Endothelial cell of umbilical vein (primary cell): ENCODE measurements at regions not wholly inside any gene's neighbourhood (a gene's known extent, or its start where the extent isn't known, plus 50 kb on each side); places are given as distances from the start of the nearest gene placed in this dataset.

Experiments used
- BruUV-seq: library from RNA; stranded (reverse); fragments of 400-500 nt; replicated peaks from 2 replicates; lab custom pipeline; 2021; lab: Mats Ljungman, UMichigan
- CTCF ChIA-PET: fragments of 300-600, 350-600 bp; sonication (Branson Sonifier 250); formaldehyde crosslinking; loops from one replicate; lab custom pipeline; 2021; ENCODE audit warnings: antibody characterized with exemption, inconsistent platforms; lab: Charles Lee
- POLR2A ChIA-PET: fragments of 300-600, 350-600 bp; sonication (Branson Sonifier 250); formaldehyde crosslinking; loops from one replicate; lab custom pipeline; 2021; ENCODE audit warnings: antibody characterized with exemption, inconsistent platforms; lab: Charles Lee
- DNase-seq: peaks from one replicate; pipeline ENCODE4 v3.0.0-alpha.2; 2011; ENCODE audit warnings: low read depth, low spot score
- FAIRE-seq: peaks from 2 replicates; lab custom pipeline; 2011; peaks lifted over from hg19 to GRCh38; lab: Jason Lieb, UNC
- H2AFZ ChIP-seq: 2 replicates; pipeline ENCODE4 v1.6.0; 2012; ENCODE audit warnings: low read depth, low read length, control low read depth, inconsistent platforms
- H3K27ac ChIP-seq: 2 replicates; pipeline ENCODE4 v1.5.1; 2011; ENCODE audit warnings: low read depth, mild to moderate bottlenecking, control low read depth, low read length, moderate library complexity; ENCODE audit not compliant: insufficient read depth
- H3K27me3 ChIP-seq, 2 experiments: 2 replicates each; pipeline versions ENCODE4 v1.6.0 to v1.6.1; 2011; ENCODE audit warnings: low read length in 2 of 2, mixed read lengths in 1 of 2; ENCODE audit not compliant: control insufficient read depth in 2 of 2, insufficient read depth in 2 of 2
- H3K36me3 ChIP-seq, 2 experiments: 2 replicates in 1 of 2; 3 replicates in 1 of 2; pipeline ENCODE4 v1.5.1; 2011; ENCODE audit warnings: low read length in 2 of 2, mild to moderate bottlenecking in 1 of 2, moderate library complexity in 1 of 2; ENCODE audit not compliant: control insufficient read depth in 2 of 2, insufficient read depth in 2 of 2; ENCODE audit errors: extremely low read depth in 1 of 2
- H3K4me1 ChIP-seq: 3 replicates; pipeline ENCODE4 v1.5.1; 2011; ENCODE audit warnings: mild to moderate bottlenecking, low read length; ENCODE audit not compliant: control insufficient read depth, insufficient read depth; ENCODE audit errors: extremely low read depth
- H3K4me2 ChIP-seq: 2 replicates; pipeline ENCODE4 v1.6.1; 2011; ENCODE audit warnings: low read length, control low read depth, mixed read lengths; ENCODE audit not compliant: insufficient read depth
- H3K4me3 ChIP-seq, 3 experiments: fragments of 200-600 bp in 1 of 3; sonication (generic), shearing (Covaris generic) in 1 of 3; replicated peaks in 1 of 3; 2 replicates each; pipeline ENCODE4 v1.5.1; 2011 to 2016; ENCODE audit warnings: control low read depth in 3 of 3, low read length in 3 of 3, mild to moderate bottlenecking in 2 of 3, inconsistent platforms in 1 of 3, low read depth in 1 of 3, moderate library complexity in 1 of 3; ENCODE audit not compliant: insufficient read depth in 1 of 3
- H3K79me2 ChIP-seq: 2 replicates; pipeline ENCODE4 v1.6.0; 2012; ENCODE audit warnings: low read length, inconsistent platforms; ENCODE audit not compliant: control insufficient read depth, insufficient read depth
- H3K9ac ChIP-seq: replicated peaks from 2 replicates; pipeline ENCODE3; 2011; ENCODE audit warnings: low read length, control low read depth; ENCODE audit not compliant: insufficient read depth; ENCODE audit errors: extremely low read depth
- H3K9me1 ChIP-seq: replicated peaks from 3 replicates; pipeline ENCODE4 v1.6.0; 2011; ENCODE audit warnings: mild to moderate bottlenecking, low read length; ENCODE audit not compliant: control insufficient read depth, insufficient read depth; ENCODE audit errors: extremely low read depth
- H3K9me3 ChIP-seq: replicated peaks from 2 replicates; pipeline ENCODE4 v1.5.1; 2012; ENCODE audit warnings: low read length, inconsistent platforms; ENCODE audit not compliant: control insufficient read depth, insufficient read depth
- H4K20me1 ChIP-seq: replicated peaks from 2 replicates; pipeline ENCODE3; 2011; ENCODE audit warnings: mild to moderate bottlenecking, low read length; ENCODE audit not compliant: control insufficient read depth, insufficient read depth; ENCODE audit errors: extremely low read depth
- EZH2 ChIP-seq: IDR thresholded peaks from 2 replicates; pipeline ENCODE4 v1.6.1; 2012; ENCODE audit warnings: borderline replicate concordance, low read depth, mild to moderate bottlenecking, moderate library complexity, low read length, inconsistent platforms; ENCODE audit not compliant: severe bottlenecking
- FOS ChIP-seq: IDR thresholded peaks from 2 replicates; pipeline ENCODE4 v1.6.1; 2011; ENCODE audit warnings: mild to moderate bottlenecking, low read length, moderate library complexity, borderline replicate concordance; ENCODE audit not compliant: insufficient read depth
- GATA2 ChIP-seq: IDR thresholded peaks from 2 replicates; pipeline ENCODE4 v1.7.0; 2011; ENCODE audit warnings: low read depth, mild to moderate bottlenecking, moderate library complexity, mixed read lengths, low read length; ENCODE audit not compliant: insufficient read length, insufficient read depth
- JUN ChIP-seq: IDR thresholded peaks from 2 replicates; pipeline ENCODE4 v1.6.1; 2011; ENCODE audit warnings: borderline replicate concordance, low read depth; ENCODE audit not compliant: insufficient read length, insufficient read depth
- MYC ChIP-seq: IDR thresholded peaks from one replicate; pipeline ENCODE4 v1.6.1; 2011; ENCODE audit warnings: mild to moderate bottlenecking, low read depth, low read length
- POLR2A ChIP-seq: IDR thresholded peaks from 2 replicates; pipeline ENCODE4 v1.6.1; 2012; ENCODE audit warnings: low read depth, mild to moderate bottlenecking, control low read depth, low read length
- POLR2AphosphoS5 ChIP-seq: IDR thresholded peaks from 2 replicates; pipeline ENCODE4 v1.6.1; 2012; ENCODE audit warnings: low read depth, mild to moderate bottlenecking, control low read depth, low read length, moderate library complexity; ENCODE audit not compliant: insufficient read depth
- dilution Hi-C: fragments of 300-500 bp; cut with MboI; formaldehyde crosslinking; loops from one replicate; pipeline ENCODE4 v1.15.0; 2019; ENCODE audit warnings: low sequenced_read_pairs; ENCODE audit not compliant: extremely low pct_ligation_motif_present
- intact Hi-C: fragments of 100-400 bp; cut with micrococcal nuclease; formaldehyde crosslinking; loops from one replicate; pipeline ENCODE4 v1.10.0; 2022
- TF ChIP-seq, protein P1 (sequence below), 2 donors: IDR thresholded peaks; 1 replicate in 1 of 2; 2 replicates in 1 of 2; pipeline ENCODE4 v1.5.1; 2011; ENCODE audit warnings: low read length in 2 of 2, mild to moderate bottlenecking in 2 of 2, moderate library complexity in 2 of 2, control low read depth in 1 of 2, inconsistent platforms in 1 of 2, low read depth in 1 of 2; ENCODE audit not compliant: insufficient read depth in 1 of 2; ENCODE audit errors: extremely low read depth in 1 of 2
- TF ChIP-seq, protein P2 (sequence below): IDR thresholded peaks from 2 replicates; pipeline ENCODE4 v1.6.1; 2011; ENCODE audit not compliant: insufficient read depth, insufficient read length

DNA sequence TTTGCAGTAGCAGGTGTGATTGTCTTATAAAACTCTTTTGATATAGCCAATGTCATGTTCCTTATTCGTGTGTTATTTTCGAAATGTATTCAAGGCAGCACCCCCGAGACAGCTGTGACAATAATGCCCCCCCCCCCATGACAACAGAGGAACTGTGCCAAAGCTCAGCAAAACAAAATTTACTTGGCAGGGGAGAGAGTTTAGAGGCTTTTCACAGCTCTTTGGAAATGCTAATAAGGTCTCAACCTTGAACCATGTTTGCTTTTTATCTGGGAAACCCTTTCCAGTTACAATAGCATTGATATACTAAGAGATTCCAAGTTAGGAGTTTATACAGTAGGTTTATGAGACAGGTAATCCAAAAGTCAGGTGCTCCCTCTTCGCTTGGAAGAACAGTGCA lies 56.4 kb upstream of the USP44 start:
- H3K36me3 ChIP-seq: no peaks in the 10 kb centered on the region
- H4K20me1 ChIP-seq: no peaks in the 10 kb centered on the region
- peaks cover 74% of the 10 kb centered on the region for H3K4me1 ChIP-seq
- BruUV-seq: no TSS peak
- H3K9ac ChIP-seq: peak overlapping the region; percentile 83
- H3K9me1 ChIP-seq: no peaks in the 10 kb centered on the region
- H2AFZ ChIP-seq: no peak overlapping the region
- POLR2A ChIA-PET: interaction anchor here (0.6 kb wide), 1 partner anchor 77 kb away, joined by 9 read pairs; no protein-coding TSS in a partner anchor
- TF ChIP-seq GATA2 (no peak), POLR2A (no peak), MYC (no peak), FOS (no peak), POLR2AphosphoS5 (no peak), EZH2 (no peak), JUN (no peak)
- TF ChIP-seq, protein P1, sequence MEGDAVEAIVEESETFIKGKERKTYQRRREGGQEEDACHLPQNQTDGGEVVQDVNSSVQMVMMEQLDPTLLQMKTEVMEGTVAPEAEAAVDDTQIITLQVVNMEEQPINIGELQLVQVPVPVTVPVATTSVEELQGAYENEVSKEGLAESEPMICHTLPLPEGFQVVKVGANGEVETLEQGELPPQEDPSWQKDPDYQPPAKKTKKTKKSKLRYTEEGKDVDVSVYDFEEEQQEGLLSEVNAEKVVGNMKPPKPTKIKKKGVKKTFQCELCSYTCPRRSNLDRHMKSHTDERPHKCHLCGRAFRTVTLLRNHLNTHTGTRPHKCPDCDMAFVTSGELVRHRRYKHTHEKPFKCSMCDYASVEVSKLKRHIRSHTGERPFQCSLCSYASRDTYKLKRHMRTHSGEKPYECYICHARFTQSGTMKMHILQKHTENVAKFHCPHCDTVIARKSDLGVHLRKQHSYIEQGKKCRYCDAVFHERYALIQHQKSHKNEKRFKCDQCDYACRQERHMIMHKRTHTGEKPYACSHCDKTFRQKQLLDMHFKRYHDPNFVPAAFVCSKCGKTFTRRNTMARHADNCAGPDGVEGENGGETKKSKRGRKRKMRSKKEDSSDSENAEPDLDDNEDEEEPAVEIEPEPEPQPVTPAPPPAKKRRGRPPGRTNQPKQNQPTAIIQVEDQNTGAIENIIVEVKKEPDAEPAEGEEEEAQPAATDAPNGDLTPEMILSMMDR (IDR thresholded peaks at IDR 0.05; ENCODE audit: extremely low read depth in 1 of 2, insufficient read depth in 1 of 2, low read depth in 1 of 2, low read length in 2 of 2): no peak
- TF ChIP-seq, protein P2, sequence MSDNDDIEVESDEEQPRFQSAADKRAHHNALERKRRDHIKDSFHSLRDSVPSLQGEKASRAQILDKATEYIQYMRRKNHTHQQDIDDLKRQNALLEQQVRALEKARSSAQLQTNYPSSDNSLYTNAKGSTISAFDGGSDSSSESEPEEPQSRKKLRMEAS: no peak
- dilution Hi-C loops (no loop called here), intact Hi-C loops (loop anchor here (5.0 kb wide), 2 partner anchors 590 to 895 kb away; no protein-coding TSS in a partner anchor)
- CTCF ChIA-PET: interaction anchor here (0.6 to 1.3 kb wide), 2 partner anchors 25 to 218 kb away, joined by 3 read pairs; no protein-coding TSS in a partner anchor
- H3K9me3 ChIP-seq: no peaks in the 10 kb centered on the region
- H3K4me2 ChIP-seq: peak overlapping the region; percentile 47
- DNase-seq: peak; percentile 92
- H3K27ac ChIP-seq: peak overlapping the region; percentile 91
- no peak for FAIRE-seq
- no peak overlapping the region for H3K4me3 ChIP-seq
- H3K79me2 ChIP-seq: no peaks in the 10 kb centered on the region
- no peaks in the 10 kb centered on the region for H3K27me3 ChIP-seq
